ENCODE measurements at regions not wholly inside any gene's neighbourhood (a gene's known extent, or its start where the extent isn't known, plus 50 kb on each side); places are given as distances from the start of the nearest gene placed in this dataset.

DNA sequence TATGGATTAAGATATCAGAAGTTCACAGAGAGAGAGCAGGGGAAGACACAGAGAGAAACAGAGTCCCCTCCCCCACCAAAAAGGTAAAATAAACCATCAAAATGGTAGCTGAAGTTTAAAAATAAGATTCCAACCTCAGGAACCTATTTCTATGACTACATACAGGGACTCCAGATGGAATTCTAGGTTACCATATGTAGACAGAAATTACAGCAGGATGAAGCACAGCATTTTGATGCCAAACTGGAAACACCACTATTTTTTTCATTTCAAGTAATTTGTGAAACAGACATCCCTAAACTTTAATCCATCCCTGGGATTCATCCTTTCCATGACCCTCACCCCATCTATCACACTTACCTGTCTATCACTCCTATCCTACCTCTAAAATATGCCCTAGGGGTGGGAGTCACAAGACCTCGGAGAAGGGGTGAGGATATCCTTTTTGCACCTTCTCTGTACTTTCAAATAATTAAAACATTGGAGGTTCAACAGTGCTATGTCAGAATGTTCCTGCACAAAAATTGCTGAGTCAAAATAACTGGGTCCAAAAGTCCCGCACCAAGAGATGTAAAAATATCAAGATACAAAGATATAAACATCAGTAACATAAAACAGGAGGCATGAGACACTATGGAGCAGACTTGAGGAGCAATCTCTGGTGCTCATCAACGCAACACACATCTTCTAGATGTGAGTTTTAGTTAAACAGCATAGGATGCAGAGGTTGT, 344.5 kb upstream of the RASGEF1B start:
- no peak for TF ChIP-seq CTCF (IDR thresholded peaks at IDR 0.05)
- no peak for TF ChIP-seq POLR2A (IDR thresholded peaks at IDR 0.05)
